Parathyroid adenoma (tissue), 2 donors: ENCODE measurements at regions not wholly inside any gene's neighbourhood (a gene's known extent, or its start where the extent isn't known, plus 50 kb on each side); places are given as distances from the start of the nearest gene placed in this dataset.

Experiments used
- H2AFZ ChIP-seq: fragments of 300-600 bp; sonication (generic); one replicate; pipeline ENCODE4 v1.7.0; 2017; ENCODE audit warnings: antibody characterized with exemption, mild to moderate bottlenecking
- H3K27ac ChIP-seq: fragments of 300-600 bp; sonication (generic); one replicate; pipeline ENCODE4 v1.7.0; 2017
- H3K27me3 ChIP-seq: fragments of 300-600 bp; sonication (generic); one replicate; pipeline ENCODE4 v1.7.0; 2017; ENCODE audit warnings: low read length; ENCODE audit not compliant: control insufficient read depth, insufficient read depth
- H3K36me3 ChIP-seq: fragments of 300-600 bp; sonication (generic); one replicate; pipeline ENCODE4 v1.7.0; 2017; ENCODE audit warnings: low read length; ENCODE audit not compliant: control insufficient read depth, insufficient read depth
- H3K4me1 ChIP-seq: fragments of 300-600 bp; sonication (generic); one replicate; pipeline ENCODE4 v1.7.0; 2017; ENCODE audit warnings: control low read depth
- H3K4me2 ChIP-seq: fragments of 300-600 bp; sonication (generic); one replicate; pipeline ENCODE4 v1.7.0; 2017; ENCODE audit warnings: low read length
- H3K4me3 ChIP-seq: fragments of 300-600 bp; sonication (generic); one replicate; pipeline ENCODE4 v1.7.0; 2017; ENCODE audit warnings: low read depth, low read length
- H3K79me2 ChIP-seq: fragments of 300-600 bp; sonication (generic); one replicate; pipeline ENCODE4 v1.7.0; 2017; ENCODE audit warnings: control low read depth
- H3K9ac ChIP-seq: fragments of 300-600 bp; sonication (generic); one replicate; pipeline ENCODE4 v1.7.0; 2017; ENCODE audit warnings: mild to moderate bottlenecking
- H3K9me3 ChIP-seq: fragments of 300-600 bp; sonication (generic); one replicate; pipeline ENCODE4 v1.7.0; 2017; ENCODE audit warnings: low read length; ENCODE audit not compliant: control insufficient read depth
- CTCF ChIP-seq: fragments of 300-600 bp; sonication (generic); IDR thresholded peaks from one replicate; pipeline ENCODE4 v1.7.0; 2017; ENCODE audit warnings: antibody characterized with exemption, mild to moderate bottlenecking
- donor health status: primary hyperparathyroidism.

- H3K4me3 ChIP-seq: no peak overlapping the region
- no peaks in the 10 kb centered on the region for H3K4me1 ChIP-seq
- no peak overlapping the region for H2AFZ ChIP-seq
- no peak overlapping the region for H3K4me2 ChIP-seq
- no peak for TF ChIP-seq CTCF
- no peaks in the 10 kb centered on the region for H3K9me3 ChIP-seq
- H3K9ac ChIP-seq: no peak overlapping the region
- no peak overlapping the region for H3K27ac ChIP-seq
- no peaks in the 10 kb centered on the region for H3K27me3 ChIP-seq
- H3K79me2 ChIP-seq: no peaks in the 10 kb centered on the region
- no peaks in the 10 kb centered on the region for H3K36me3 ChIP-seq
These were observed 70.6 kb downstream of the RSL24D1 start for GRCh38 chr15:55126111-55126510.

DNA sequence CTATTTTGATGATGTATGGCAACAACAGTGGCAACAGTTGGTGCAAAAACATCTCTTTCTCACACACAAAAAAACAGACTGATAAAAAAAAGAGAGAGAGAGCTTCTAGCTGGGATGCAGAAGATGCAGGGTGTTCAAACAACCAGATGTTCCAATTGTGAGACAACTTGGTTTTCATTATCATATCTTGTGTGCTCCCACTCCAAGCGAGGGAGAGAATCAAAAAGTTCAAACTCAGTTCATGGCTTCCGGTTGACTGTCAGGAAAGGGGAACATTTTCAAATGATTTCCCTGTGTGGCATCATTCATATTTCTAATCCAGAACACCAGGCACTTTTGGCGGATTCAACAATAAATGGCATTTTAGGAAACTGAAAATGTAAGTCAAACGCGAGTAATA is 72.1 kb downstream of the RSL24D1 start:
- H3K79me2 ChIP-seq: no peaks in the 10 kb centered on the region
- H3K9me3 ChIP-seq: no peaks in the 10 kb centered on the region
- no peak overlapping the region for H3K9ac ChIP-seq
- H3K4me1 ChIP-seq: no peaks in the 10 kb centered on the region
- TF ChIP-seq CTCF: no peak
- no peaks in the 10 kb centered on the region for H3K36me3 ChIP-seq
- H3K4me3 ChIP-seq: no peak overlapping the region
- no peak overlapping the region for H3K27ac ChIP-seq
- H3K27me3 ChIP-seq: no peaks in the 10 kb centered on the region
- H3K4me2 ChIP-seq: no peak overlapping the region
- H2AFZ ChIP-seq: no peak overlapping the region

- Histone ChIP-seq H3K9ac (no peak overlapping the region), H3K27ac (no peak overlapping the region), H3K4me3 (no peak overlapping the region), H3K79me2 (no peaks in the 10 kb centered on the region), H3K9me3 (no peaks in the 10 kb centered on the region), H3K4me2 (no peak overlapping the region), H3K36me3 (no peaks in the 10 kb centered on the region), H2AFZ (no peak overlapping the region), H3K27me3 (no peaks in the 10 kb centered on the region), H3K4me1 (no peaks in the 10 kb centered on the region)
- TF ChIP-seq CTCF: no peak
These were observed 78.3 kb downstream of the RSL24D1 start for GRCh38 chr15:55118344-55118870.

GRCh38 chr15:55116636-55117035 is 80.1 kb downstream of the RSL24D1 start:
- Histone ChIP-seq H3K36me3 (no peaks in the 10 kb centered on the region), H3K4me1 (no peaks in the 10 kb centered on the region), H3K4me3 (no peak overlapping the region), H2AFZ (no peak overlapping the region), H3K9ac (no peak overlapping the region), H3K9me3 (no peaks in the 10 kb centered on the region), H3K27ac (no peak overlapping the region), H3K27me3 (no peaks in the 10 kb centered on the region), H3K4me2 (no peak overlapping the region), H3K79me2 (no peaks in the 10 kb centered on the region)
- no peak for TF ChIP-seq CTCF

- TF ChIP-seq CTCF: no peak
- H3K36me3 ChIP-seq: no peaks in the 10 kb centered on the region
- no peak overlapping the region for H3K9ac ChIP-seq
- no peak overlapping the region for H3K4me2 ChIP-seq
- no peaks in the 10 kb centered on the region for H3K79me2 ChIP-seq
- H3K27ac ChIP-seq: no peak overlapping the region
- no peaks in the 10 kb centered on the region for H3K9me3 ChIP-seq
- H3K4me1 ChIP-seq: no peaks in the 10 kb centered on the region
- no peak overlapping the region for H3K4me3 ChIP-seq
- no peaks in the 10 kb centered on the region for H3K27me3 ChIP-seq
- H2AFZ ChIP-seq: no peak overlapping the region
These were observed 83.0 kb downstream of the RSL24D1 start for GRCh38 chr15:55113736-55114135.
